ENCODE measurements at regions not wholly inside any gene's neighbourhood (a gene's known extent, or its start where the extent isn't known, plus 50 kb on each side); places are given as distances from the start of the nearest gene placed in this dataset.

GRCh38 chr5:97888439-97888838, 705.4 kb upstream of the RIOK2 start:
- no peak for FAIRE-seq
- 70 to 94% (median 85%) methylated on average over 2 of the region's 2 CpGs for WGBS, 3 donors
- no peak for DNase-seq
- Histone ChIP-seq H3K27ac (ENCODE audit: low read depth in 1 of 3, low read length in 2 of 3) (no peak overlapping the region), H3K4me1 (ENCODE audit: control insufficient read depth in 3 of 3, insufficient read depth in 2 of 3, low read depth in 1 of 3, low read length in 2 of 3) (no peaks in the 10 kb centered on the region), H3K27me3 (ENCODE audit: control insufficient read depth in 3 of 3, insufficient read depth in 3 of 3, low read length in 3 of 3) (no peaks in the 10 kb centered on the region), H3K9me3 (ENCODE audit: control insufficient read depth in 2 of 2, insufficient read depth in 1 of 2, low read depth in 1 of 2, low read length in 1 of 2) (peaks cover 0 to 3% of the 10 kb centered on the region in 2 donors), H3K36me3 (ENCODE audit: control insufficient read depth in 3 of 3, insufficient read depth in 2 of 3, low read depth in 1 of 3, low read length in 3 of 3) (no peaks in the 10 kb centered on the region), H3K4me3 (ENCODE audit: low read depth in 1 of 3, low read length in 3 of 3) (no peak overlapping the region)

GRCh38 chr5:97891971-97892370, 708.9 kb upstream of the RIOK2 start:
- H3K27me3 ChIP-seq (ENCODE audit: control insufficient read depth in 3 of 3, insufficient read depth in 3 of 3, low read length in 3 of 3) = no peaks in the 10 kb centered on the region
- H3K4me1 ChIP-seq (ENCODE audit: control insufficient read depth in 3 of 3, insufficient read depth in 2 of 3, low read depth in 1 of 3, low read length in 2 of 3) = no peaks in the 10 kb centered on the region
- H3K27ac ChIP-seq (ENCODE audit: low read depth in 1 of 3, low read length in 2 of 3) = no peak overlapping the region
- DNase-seq = no peak
- H3K36me3 ChIP-seq (ENCODE audit: control insufficient read depth in 3 of 3, insufficient read depth in 2 of 3, low read depth in 1 of 3, low read length in 3 of 3) = no peaks in the 10 kb centered on the region
- H3K4me3 ChIP-seq (ENCODE audit: low read depth in 1 of 3, low read length in 3 of 3) = no peak overlapping the region
- no peaks in the 10 kb centered on the region for H3K9me3 ChIP-seq (ENCODE audit: control insufficient read depth in 2 of 2, insufficient read depth in 1 of 2, low read depth in 1 of 2, low read length in 1 of 2)
- no peak for FAIRE-seq

DNA sequence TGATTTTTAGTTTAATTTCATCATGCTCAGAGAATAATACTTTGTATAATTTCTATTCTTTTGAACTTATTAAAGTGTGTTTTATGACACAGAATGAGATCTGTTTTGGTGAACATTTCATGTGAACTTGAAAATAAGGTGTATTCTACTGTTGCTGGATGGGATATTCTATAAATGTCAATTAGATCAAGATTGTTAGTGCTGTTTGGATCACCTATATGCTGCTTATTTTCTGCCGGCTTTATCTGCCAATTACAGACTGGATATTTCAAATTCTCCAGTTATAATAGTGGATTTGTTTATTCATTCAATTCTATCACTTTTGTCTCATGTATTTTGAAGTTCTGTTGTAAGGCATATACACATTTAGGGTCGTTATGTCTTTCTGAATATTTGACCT, 720.7 kb upstream of the RIOK2 start:
- WGBS, 3 donors = 77 to 91% (median 79%) methylated on average over 2 of the region's 2 CpGs

DNA sequence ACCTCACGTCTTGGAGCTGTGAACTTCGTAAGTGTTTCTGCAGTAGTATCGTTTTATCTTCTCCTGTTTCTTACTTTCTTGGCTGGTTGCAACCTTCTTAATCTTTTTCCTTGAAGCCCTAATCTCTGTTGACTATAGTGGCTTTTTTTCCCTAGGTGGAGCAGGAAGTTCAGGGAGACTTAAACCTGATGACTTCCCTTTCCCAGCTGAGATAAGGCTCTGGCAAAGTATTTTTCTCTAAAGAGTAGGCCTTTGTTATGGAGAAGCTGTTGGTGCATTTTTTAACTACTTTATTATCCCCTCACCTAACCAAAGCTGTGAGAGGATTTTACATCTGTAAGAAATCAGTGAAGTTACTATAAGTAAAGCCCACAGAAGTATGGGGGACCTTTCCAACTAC, 723.1 kb upstream of the RIOK2 start:
- H3K36me3 ChIP-seq (ENCODE audit: control insufficient read depth in 3 of 3, insufficient read depth in 2 of 3, low read depth in 1 of 3, low read length in 3 of 3) = no peaks in the 10 kb centered on the region
- no peak overlapping the region for H3K27ac ChIP-seq (ENCODE audit: low read depth in 1 of 3, low read length in 2 of 3)
- H3K9me3 ChIP-seq (ENCODE audit: control insufficient read depth in 2 of 2, insufficient read depth in 1 of 2, low read depth in 1 of 2, low read length in 1 of 2) = peaks cover 0 to 19% of the 10 kb centered on the region in 2 donors
- peak in 1 of 2 donors; percentile 63 for DNase-seq
- no peak overlapping the region for H3K4me3 ChIP-seq (ENCODE audit: low read depth in 1 of 3, low read length in 3 of 3)
- FAIRE-seq = no peak
- no peaks in the 10 kb centered on the region for H3K4me1 ChIP-seq (ENCODE audit: control insufficient read depth in 3 of 3, insufficient read depth in 2 of 3, low read depth in 1 of 3, low read length in 2 of 3)
- no peaks in the 10 kb centered on the region for H3K27me3 ChIP-seq (ENCODE audit: control insufficient read depth in 3 of 3, insufficient read depth in 3 of 3, low read length in 3 of 3)
- WGBS, 3 donors = 17 to 48% (median 36%) methylated on average over 3 of the region's 3 CpGs

More for the DNA sequence above, 720.7 kb upstream of the RIOK2 start:
- H3K27me3 ChIP-seq (ENCODE audit: control insufficient read depth in 3 of 3, insufficient read depth in 3 of 3, low read length in 3 of 3) = no peaks in the 10 kb centered on the region
- H3K36me3 ChIP-seq (ENCODE audit: control insufficient read depth in 3 of 3, insufficient read depth in 2 of 3, low read depth in 1 of 3, low read length in 3 of 3) = no peaks in the 10 kb centered on the region
- peaks cover 0 to 19% of the 10 kb centered on the region in 2 donors for H3K9me3 ChIP-seq (ENCODE audit: control insufficient read depth in 2 of 2, insufficient read depth in 1 of 2, low read depth in 1 of 2, low read length in 1 of 2)
- no peak for FAIRE-seq
- no peak overlapping the region for H3K27ac ChIP-seq (ENCODE audit: low read depth in 1 of 3, low read length in 2 of 3)
- H3K4me1 ChIP-seq (ENCODE audit: control insufficient read depth in 3 of 3, insufficient read depth in 2 of 3, low read depth in 1 of 3, low read length in 2 of 3) = no peaks in the 10 kb centered on the region
- no peak overlapping the region for H3K4me3 ChIP-seq (ENCODE audit: low read depth in 1 of 3, low read length in 3 of 3)
- DNase-seq = no peak

GRCh38 chr5:97907646-97908400, 724.8 kb upstream of the RIOK2 start:
- WGBS, 3 donors = 88 to 96% (median 89%) methylated on average over 3 of the region's 3 CpGs
- FAIRE-seq = no peak
- H3K4me3 ChIP-seq (ENCODE audit: low read depth in 1 of 3, low read length in 3 of 3) = no peak overlapping the region
- H3K27ac ChIP-seq (ENCODE audit: low read depth in 1 of 3, low read length in 2 of 3) = no peak overlapping the region
- H3K27me3 ChIP-seq (ENCODE audit: control insufficient read depth in 3 of 3, insufficient read depth in 3 of 3, low read length in 3 of 3) = no peaks in the 10 kb centered on the region
- peaks cover 0 to 14% of the 10 kb centered on the region in 2 donors for H3K9me3 ChIP-seq (ENCODE audit: control insufficient read depth in 2 of 2, insufficient read depth in 1 of 2, low read depth in 1 of 2, low read length in 1 of 2)
- no peaks in the 10 kb centered on the region for H3K36me3 ChIP-seq (ENCODE audit: control insufficient read depth in 3 of 3, insufficient read depth in 2 of 3, low read depth in 1 of 3, low read length in 3 of 3)
- no peaks in the 10 kb centered on the region for H3K4me1 ChIP-seq (ENCODE audit: control insufficient read depth in 3 of 3, insufficient read depth in 2 of 3, low read depth in 1 of 3, low read length in 2 of 3)
- no peak for DNase-seq

DNA sequence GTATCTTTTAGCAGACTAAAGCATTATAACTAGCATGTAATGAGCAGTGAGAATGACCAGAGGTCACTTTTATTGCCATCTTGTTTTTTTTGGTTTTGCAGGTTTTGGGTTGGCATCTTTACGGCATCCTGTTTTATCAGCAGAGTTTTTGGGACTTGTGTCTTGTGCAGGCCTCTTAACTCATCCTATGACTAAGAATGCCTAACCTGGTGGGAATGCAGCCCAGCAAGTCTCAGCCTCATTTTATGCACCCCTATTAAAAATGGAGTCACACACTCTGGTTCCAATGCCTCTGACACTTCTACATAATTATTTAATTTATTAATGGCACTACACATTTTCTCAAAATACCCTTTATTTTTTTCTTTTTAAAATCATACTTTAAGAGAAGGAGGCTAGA, 726.5 kb upstream of the RIOK2 start:
- 94 to 96% (median 95%) methylated on average over 1 of the region's 1 CpG for WGBS, 3 donors

DNA sequence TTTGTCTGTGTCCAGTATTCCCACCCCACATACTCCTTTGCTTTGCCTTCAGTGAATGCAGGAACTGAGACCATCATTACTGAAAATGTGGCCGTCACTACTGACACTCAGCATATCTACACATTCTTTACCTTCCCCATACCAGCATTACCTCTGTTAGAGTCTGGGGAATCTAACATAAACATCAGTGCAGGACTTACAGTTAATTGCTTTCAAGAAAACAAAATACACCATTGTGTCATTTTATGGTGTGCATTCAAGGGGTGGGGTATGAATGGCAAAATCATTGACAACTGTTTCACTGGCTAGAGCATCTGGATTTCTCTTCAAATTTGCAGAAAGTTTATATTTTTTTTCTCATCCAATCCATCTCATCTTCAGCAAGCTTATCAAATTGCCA, 731.4 kb upstream of the RIOK2 start:
- peak in 1 of 2 donors; percentile 6 for DNase-seq
- 73 to 90% (median 87%) methylated on average over 1 of the region's 1 CpG for WGBS, 3 donors
- Histone ChIP-seq H3K4me3 (ENCODE audit: low read depth in 1 of 3, low read length in 3 of 3) (no peak overlapping the region), H3K4me1 (ENCODE audit: control insufficient read depth in 3 of 3, insufficient read depth in 2 of 3, low read depth in 1 of 3, low read length in 2 of 3) (no peaks in the 10 kb centered on the region), H3K27ac (ENCODE audit: low read depth in 1 of 3, low read length in 2 of 3) (no peak overlapping the region), H3K36me3 (ENCODE audit: control insufficient read depth in 3 of 3, insufficient read depth in 2 of 3, low read depth in 1 of 3, low read length in 3 of 3) (no peaks in the 10 kb centered on the region), H3K9me3 (ENCODE audit: control insufficient read depth in 2 of 2, insufficient read depth in 1 of 2, low read depth in 1 of 2, low read length in 1 of 2) (no peaks in the 10 kb centered on the region), H3K27me3 (ENCODE audit: control insufficient read depth in 3 of 3, insufficient read depth in 3 of 3, low read length in 3 of 3) (no peaks in the 10 kb centered on the region)
- FAIRE-seq = no peak

More for the DNA sequence above, 726.5 kb upstream of the RIOK2 start:
- Histone ChIP-seq H3K4me1 (ENCODE audit: control insufficient read depth in 3 of 3, insufficient read depth in 2 of 3, low read depth in 1 of 3, low read length in 2 of 3) (no peaks in the 10 kb centered on the region), H3K9me3 (ENCODE audit: control insufficient read depth in 2 of 2, insufficient read depth in 1 of 2, low read depth in 1 of 2, low read length in 1 of 2) (peaks cover 0 to 9% of the 10 kb centered on the region in 2 donors), H3K27ac (ENCODE audit: low read depth in 1 of 3, low read length in 2 of 3) (no peak overlapping the region), H3K4me3 (ENCODE audit: low read depth in 1 of 3, low read length in 3 of 3) (no peak overlapping the region), H3K27me3 (ENCODE audit: control insufficient read depth in 3 of 3, insufficient read depth in 3 of 3, low read length in 3 of 3) (no peaks in the 10 kb centered on the region), H3K36me3 (ENCODE audit: control insufficient read depth in 3 of 3, insufficient read depth in 2 of 3, low read depth in 1 of 3, low read length in 3 of 3) (no peaks in the 10 kb centered on the region)
- FAIRE-seq = no peak
- no peak for DNase-seq

DNA sequence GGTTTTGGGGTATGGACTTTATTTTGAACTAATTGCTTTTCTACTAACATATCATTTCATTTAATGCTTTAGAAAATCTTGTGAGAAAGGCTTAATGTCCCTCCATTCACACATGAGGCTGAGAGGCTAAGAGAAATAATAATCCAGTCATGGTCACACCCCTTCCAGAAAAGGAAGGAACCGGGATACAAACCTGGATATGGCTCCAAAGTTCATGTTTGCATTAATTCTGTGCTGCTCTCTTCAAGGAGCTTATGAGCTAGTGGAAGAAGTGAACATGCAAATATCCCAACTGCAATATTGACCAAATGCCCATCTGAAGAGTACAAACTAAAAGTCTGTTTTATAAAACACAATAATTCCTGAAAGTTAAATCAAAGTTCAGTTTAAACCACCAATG, 732.1 kb upstream of the RIOK2 start:
- Histone ChIP-seq H3K27me3 (ENCODE audit: control insufficient read depth in 3 of 3, insufficient read depth in 3 of 3, low read length in 3 of 3) (no peaks in the 10 kb centered on the region), H3K27ac (ENCODE audit: low read depth in 1 of 3, low read length in 2 of 3) (no peak overlapping the region), H3K4me3 (ENCODE audit: low read depth in 1 of 3, low read length in 3 of 3) (no peak overlapping the region), H3K4me1 (ENCODE audit: control insufficient read depth in 3 of 3, insufficient read depth in 2 of 3, low read depth in 1 of 3, low read length in 2 of 3) (no peaks in the 10 kb centered on the region), H3K36me3 (ENCODE audit: control insufficient read depth in 3 of 3, insufficient read depth in 2 of 3, low read depth in 1 of 3, low read length in 3 of 3) (no peaks in the 10 kb centered on the region), H3K9me3 (ENCODE audit: control insufficient read depth in 2 of 2, insufficient read depth in 1 of 2, low read depth in 1 of 2, low read length in 1 of 2) (no peaks in the 10 kb centered on the region)
- DNase-seq = peak; percentile 75 to 86
- WGBS, 3 donors = 14 to 57% (median 17%) methylated on average over 1 of the region's 1 CpG
- no peak for FAIRE-seq

- WGBS, 3 donors = 71 to 90% (median 89%) methylated on average over 1 of the region's 1 CpG
- no peak overlapping the region for H3K27ac ChIP-seq (ENCODE audit: low read depth in 1 of 3, low read length in 2 of 3)
- FAIRE-seq (no peak), DNase-seq (no peak)
- no peaks in the 10 kb centered on the region for H3K9me3 ChIP-seq (ENCODE audit: control insufficient read depth in 2 of 2, insufficient read depth in 1 of 2, low read depth in 1 of 2, low read length in 1 of 2)
- H3K36me3 ChIP-seq (ENCODE audit: control insufficient read depth in 3 of 3, insufficient read depth in 2 of 3, low read depth in 1 of 3, low read length in 3 of 3) = no peaks in the 10 kb centered on the region
- H3K4me3 ChIP-seq (ENCODE audit: low read depth in 1 of 3, low read length in 3 of 3) = no peak overlapping the region
- no peaks in the 10 kb centered on the region for H3K27me3 ChIP-seq (ENCODE audit: control insufficient read depth in 3 of 3, insufficient read depth in 3 of 3, low read length in 3 of 3)
- H3K4me1 ChIP-seq (ENCODE audit: control insufficient read depth in 3 of 3, insufficient read depth in 2 of 3, low read depth in 1 of 3, low read length in 2 of 3) = no peaks in the 10 kb centered on the region
Measured at GRCh38 chr5:97918057-97918456, 735.0 kb upstream of the RIOK2 start.
